Epithelial cell of proximal tubule (primary cell): ENCODE measurements at regions not wholly inside any gene's neighbourhood (a gene's known extent, or its start where the extent isn't known, plus 50 kb on each side); places are given as distances from the start of the nearest gene placed in this dataset.

Source experiments
- DNase-seq: peaks from one replicate; pipeline ENCODE4 v3.0.0-alpha.2; 2011; ENCODE audit warnings: low read depth
- H3K4me3 ChIP-seq: 2 replicates; pipeline ENCODE4 v1.5.1; 2011; ENCODE audit warnings: low read depth, mild to moderate bottlenecking, low read length
- TF ChIP-seq, protein P1 (sequence below): conservative IDR thresholded peaks from 2 replicates; pipeline ENCODE4 v1.5.1; 2012; ENCODE audit warnings: low read depth, mild to moderate bottlenecking, low read length

DNA sequence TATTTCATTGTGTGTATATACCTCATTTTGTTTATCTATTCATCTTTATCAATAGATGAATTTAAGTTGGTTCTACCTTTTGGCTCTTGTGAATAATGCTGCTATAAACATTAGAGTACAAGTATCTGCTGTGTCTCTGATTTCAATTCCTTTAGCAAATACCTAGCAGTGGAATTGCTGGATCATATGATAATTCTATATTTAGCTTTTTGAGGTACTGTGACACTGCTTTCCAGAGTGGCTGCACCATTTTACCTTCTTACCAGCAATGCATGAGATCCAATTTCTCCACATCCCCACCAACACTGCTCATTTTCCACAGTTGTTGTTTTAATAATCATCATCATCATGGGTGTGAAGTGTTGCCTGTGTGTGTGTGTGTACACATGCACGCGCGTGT, 182.3 kb downstream of the MBOAT1 start:
- no peak for DNase-seq
- TF ChIP-seq, protein P1, sequence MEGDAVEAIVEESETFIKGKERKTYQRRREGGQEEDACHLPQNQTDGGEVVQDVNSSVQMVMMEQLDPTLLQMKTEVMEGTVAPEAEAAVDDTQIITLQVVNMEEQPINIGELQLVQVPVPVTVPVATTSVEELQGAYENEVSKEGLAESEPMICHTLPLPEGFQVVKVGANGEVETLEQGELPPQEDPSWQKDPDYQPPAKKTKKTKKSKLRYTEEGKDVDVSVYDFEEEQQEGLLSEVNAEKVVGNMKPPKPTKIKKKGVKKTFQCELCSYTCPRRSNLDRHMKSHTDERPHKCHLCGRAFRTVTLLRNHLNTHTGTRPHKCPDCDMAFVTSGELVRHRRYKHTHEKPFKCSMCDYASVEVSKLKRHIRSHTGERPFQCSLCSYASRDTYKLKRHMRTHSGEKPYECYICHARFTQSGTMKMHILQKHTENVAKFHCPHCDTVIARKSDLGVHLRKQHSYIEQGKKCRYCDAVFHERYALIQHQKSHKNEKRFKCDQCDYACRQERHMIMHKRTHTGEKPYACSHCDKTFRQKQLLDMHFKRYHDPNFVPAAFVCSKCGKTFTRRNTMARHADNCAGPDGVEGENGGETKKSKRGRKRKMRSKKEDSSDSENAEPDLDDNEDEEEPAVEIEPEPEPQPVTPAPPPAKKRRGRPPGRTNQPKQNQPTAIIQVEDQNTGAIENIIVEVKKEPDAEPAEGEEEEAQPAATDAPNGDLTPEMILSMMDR = no peak
- H3K4me3 ChIP-seq = no peak overlapping the region

DNA sequence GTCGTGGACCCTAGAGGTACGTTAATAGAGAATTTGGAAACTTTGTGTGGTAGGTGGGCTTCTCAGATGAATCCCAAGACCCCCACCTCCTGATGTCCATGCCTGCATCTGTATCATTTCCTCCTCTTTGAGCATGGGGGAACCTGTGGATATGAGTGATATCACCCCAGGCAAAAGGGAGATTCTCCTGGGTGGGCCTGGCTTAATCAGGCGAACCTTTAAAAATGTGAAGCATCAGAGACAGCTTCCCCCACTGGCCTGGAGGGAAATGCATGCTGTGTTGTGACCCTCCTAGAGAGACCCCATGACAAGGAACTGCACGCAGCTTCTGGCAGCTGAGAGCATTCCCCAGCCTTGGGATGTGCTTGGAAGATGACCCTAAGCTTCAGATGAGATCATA, 180.9 kb downstream of the MBOAT1 start:
- no peak for DNase-seq
- no peak overlapping the region for H3K4me3 ChIP-seq
- TF ChIP-seq, protein P1 = no peak

DNA sequence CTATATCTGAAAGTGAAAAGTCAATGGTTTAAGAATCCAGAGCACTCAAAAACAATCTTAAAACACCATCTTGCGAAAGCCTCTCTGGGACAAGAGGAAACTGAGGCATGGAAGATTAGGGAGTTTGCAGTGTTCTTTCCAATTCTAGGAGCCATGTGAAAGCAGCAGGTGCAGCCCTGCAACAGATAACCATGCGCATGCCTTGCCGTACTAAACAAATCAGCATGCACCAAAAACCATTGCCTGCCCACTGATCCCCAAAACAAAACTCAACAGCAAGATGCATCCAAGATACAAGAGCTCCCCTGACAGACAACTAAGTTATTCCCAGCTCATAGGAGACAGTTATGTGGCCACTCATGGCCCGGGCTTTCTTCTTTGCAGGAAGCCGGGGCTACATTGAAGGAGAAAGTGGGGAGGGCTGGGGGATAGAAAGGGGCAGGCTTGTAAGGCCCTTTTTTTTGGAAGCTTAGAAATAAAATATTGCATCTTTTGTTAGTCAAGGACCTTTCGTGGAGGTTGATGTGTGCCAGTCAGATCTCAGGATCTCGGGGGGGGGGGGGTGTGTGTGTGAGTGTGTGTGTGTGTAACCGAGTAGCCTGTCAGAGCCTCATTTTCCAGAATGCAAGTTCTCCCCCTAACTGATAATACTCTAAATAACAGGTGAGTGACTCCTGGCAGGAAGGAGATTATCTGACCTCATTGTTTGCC, 178.4 kb downstream of the MBOAT1 start:
- TF ChIP-seq, protein P1 = no peak
- no peak overlapping the region for H3K4me3 ChIP-seq
- DNase-seq = no peak

DNA sequence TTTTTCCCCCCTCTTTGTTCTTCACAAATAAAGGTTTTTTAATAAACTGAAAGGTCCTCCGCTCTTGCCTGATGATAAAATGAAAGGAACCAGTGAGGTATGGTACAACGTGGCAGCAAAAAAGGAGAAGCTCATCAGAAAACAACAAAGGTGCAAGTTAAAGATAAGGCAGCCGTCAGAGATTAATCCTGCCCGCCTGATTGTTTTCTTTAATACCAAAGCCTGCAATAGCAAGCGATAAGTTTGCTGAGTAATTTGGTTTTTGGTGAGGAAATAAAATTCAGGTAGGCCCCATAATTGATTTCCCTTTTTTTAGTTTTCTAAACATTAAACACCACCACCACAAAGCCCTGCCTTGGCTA, 177.9 kb downstream of the MBOAT1 start:
- DNase-seq = no peak
- TF ChIP-seq, protein P1 = no peak
- H3K4me3 ChIP-seq = no peak overlapping the region

DNA sequence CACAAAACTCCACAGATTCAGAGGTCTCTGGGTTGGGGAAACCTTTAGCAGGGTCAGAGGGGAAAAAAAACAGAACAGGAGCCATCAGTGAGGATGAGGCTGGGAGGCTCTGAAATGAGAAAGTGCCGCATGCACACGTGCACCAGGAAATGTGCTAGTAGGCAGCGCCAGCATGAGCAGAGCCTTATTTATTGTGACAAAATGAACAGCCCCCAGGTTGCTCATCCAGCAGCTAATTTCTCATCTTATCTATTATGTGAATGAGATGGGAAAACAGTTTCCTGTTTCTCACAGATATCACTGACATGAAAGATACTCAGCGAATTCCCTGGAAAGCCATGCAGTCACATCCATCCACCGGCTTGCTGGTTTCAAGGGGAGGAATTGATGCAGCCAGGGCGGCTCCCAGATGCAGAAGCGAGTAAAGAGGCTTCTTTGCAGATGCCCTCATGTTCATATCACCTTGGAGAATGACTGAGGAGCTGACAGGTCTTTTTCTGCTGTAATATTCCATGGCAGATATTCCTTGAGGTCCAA, 176.1 kb downstream of the MBOAT1 start:
- DNase-seq = no peak
- H3K4me3 ChIP-seq = no peak overlapping the region
- TF ChIP-seq, protein P1 = no peak

DNA sequence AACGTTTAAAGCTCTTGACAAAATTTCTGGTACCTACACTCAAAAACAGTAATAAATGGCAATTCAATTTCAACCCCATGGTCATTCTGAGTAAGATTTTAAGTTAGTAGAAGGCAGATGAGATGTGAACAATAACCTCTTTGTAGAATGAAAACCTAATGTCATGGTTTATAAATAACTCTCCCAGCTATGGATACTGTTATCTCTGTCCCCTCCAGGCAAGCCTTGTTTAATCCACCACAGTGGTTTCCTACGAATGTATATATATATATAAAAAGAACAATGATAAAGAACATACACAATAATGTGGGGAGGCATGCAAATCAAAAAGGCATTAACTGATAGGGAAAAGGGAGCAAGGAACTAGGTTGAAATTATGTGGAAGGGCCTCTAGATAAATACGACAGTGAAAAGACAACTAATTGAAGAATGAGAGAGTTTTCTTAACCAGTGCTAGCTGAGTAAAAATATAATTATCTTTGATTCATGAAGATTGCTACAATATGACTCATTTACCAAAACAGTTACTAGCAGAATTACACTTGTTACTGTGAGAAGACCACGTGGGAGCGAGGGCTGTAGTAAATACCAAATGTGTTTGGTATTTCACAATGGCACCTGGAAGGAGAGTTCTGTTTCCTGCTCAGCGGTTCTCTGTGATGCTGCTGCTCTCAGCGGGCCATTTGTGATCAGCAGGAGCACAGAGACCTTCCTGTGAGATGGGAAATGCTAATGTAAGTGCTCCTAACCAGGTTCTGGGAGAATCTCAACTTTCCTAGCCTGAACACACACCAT, 173.7 kb downstream of the MBOAT1 start:
- no peak overlapping the region for H3K4me3 ChIP-seq
- no peak for DNase-seq
- TF ChIP-seq, protein P1 = no peak
